Activated CD4-positive, alpha-beta T cell treated with anti-CD3 and anti-CD28 coated beads, Interleukin-2, amount 10 ng/mL, durations not matched to agents 7 days and 5 days (primary cell): ENCODE measurements at regions not wholly inside any gene's neighbourhood (a gene's known extent, or its start where the extent isn't known, plus 50 kb on each side); places are given as distances from the start of the nearest gene placed in this dataset.

Experiments used
- CTCF ChIA-PET: fragments of 350-600 bp; sonication (Branson Sonifier 250); formaldehyde crosslinking; loops from one replicate; lab custom pipeline; 2021; ENCODE audit warnings: antibody characterized with exemption; lab: Charles Lee
- POLR2A ChIA-PET: fragments of 350-600 bp; sonication (Branson Sonifier 250); formaldehyde crosslinking; loops from one replicate; lab custom pipeline; 2021; ENCODE audit warnings: antibody characterized with exemption; lab: Charles Lee
- DNase-seq: peaks from one replicate; pipeline ENCODE4 v3.0.0-alpha.2; 2020
- H3K27ac Mint-ChIP-seq: one replicate; pipeline ENCODE4 v1.8.0; 2021; ENCODE audit warnings: mild to moderate bottlenecking, moderate library complexity, mixed read lengths
- H3K27me3 Mint-ChIP-seq: one replicate; pipeline ENCODE4 v1.8.0; 2021; ENCODE audit warnings: mixed read lengths
- H3K36me3 Mint-ChIP-seq: one replicate; pipeline ENCODE4 v1.8.0; 2021; ENCODE audit warnings: low read depth, mixed read lengths
- H3K4me1 Mint-ChIP-seq: one replicate; pipeline ENCODE4 v1.8.0; 2021; ENCODE audit warnings: mixed read lengths
- H3K4me3 Mint-ChIP-seq: one replicate; pipeline ENCODE4 v1.8.0; 2021; ENCODE audit warnings: mild to moderate bottlenecking, moderate library complexity, mixed read lengths
- H3K9me3 Mint-ChIP-seq: one replicate; pipeline ENCODE4 v1.8.0; 2021; ENCODE audit warnings: mixed read lengths

GRCh38 chr9:86406366-86406765 lies 52.2 kb upstream of the TUT7 start:
- POLR2A ChIA-PET, result no interaction called here
- Mint-ChIP-seq H3K4me3 (no peak overlapping the region), H3K4me1 (peaks cover 2% of the 10 kb centered on the region), H3K9me3 (no peaks in the 10 kb centered on the region), H3K27me3 (peaks cover 2% of the 10 kb centered on the region), H3K36me3 (no peaks in the 10 kb centered on the region), H3K27ac (no peak overlapping the region)
- CTCF ChIA-PET, result interaction anchor here (2.5 kb wide), 1 partner anchor 9 kb away, joined by 11 read pairs; no protein-coding TSS in a partner anchor
- DNase-seq, result no peak

- Mint-ChIP-seq H3K27ac (no peak overlapping the region), H3K4me3 (no peak overlapping the region), H3K9me3 (no peaks in the 10 kb centered on the region), H3K36me3 (no peaks in the 10 kb centered on the region), H3K4me1 (peaks cover 2% of the 10 kb centered on the region), H3K27me3 (peaks cover 2% of the 10 kb centered on the region)
- ChIA-PET CTCF (interaction anchor here (2.5 kb wide), 1 partner anchor 9 kb away, joined by 11 read pairs; no protein-coding TSS in a partner anchor), POLR2A (no interaction called here)
- no peak for DNase-seq
Measured at GRCh38 chr9:86405926-86406325, 51.7 kb upstream of the TUT7 start.

- Mint-ChIP-seq H3K36me3 (no peaks in the 10 kb centered on the region), H3K27me3 (peaks cover 2% of the 10 kb centered on the region), H3K9me3 (no peaks in the 10 kb centered on the region), H3K27ac (no peak overlapping the region), H3K4me3 (no peak overlapping the region), H3K4me1 (peaks cover 2% of the 10 kb centered on the region)
- no peak for DNase-seq
- POLR2A ChIA-PET, result no interaction called here
- CTCF ChIA-PET, result interaction anchor here (0.6 to 2.5 kb wide), 2 partner anchors 10 to 16 kb away, joined by 3 to 11 read pairs; no protein-coding TSS in a partner anchor
Measured at GRCh38 chr9:86405086-86405491, 50.9 kb upstream of the TUT7 start.
